H1 (cell line): ENCODE measurements at regions not wholly inside any gene's neighbourhood (a gene's known extent, or its start where the extent isn't known, plus 50 kb on each side); places are given as distances from the start of the nearest gene placed in this dataset.

Source experiments
- BRCA1 ChIP-seq: IDR thresholded peaks from 2 replicates; pipeline ENCODE4 v1.6.1; 2012; ENCODE audit warnings: low read depth, low read length, improper control_type of control experiment
- HDAC2 ChIP-seq, 2 experiments: fragments of 300-600 bp in 1 of 2; sonication (generic) in 1 of 2; IDR thresholded peaks; 2 replicates each; pipeline ENCODE4 v1.6.1; 2011 to 2012; ENCODE audit warnings: low read depth in 2 of 2, low read length in 2 of 2, mild to moderate bottlenecking in 2 of 2, moderate library complexity in 2 of 2, borderline replicate concordance in 1 of 2, inconsistent platforms in 1 of 2
- KDM5A ChIP-seq: fragments of 200-600 bp; IDR thresholded peaks from 2 replicates; pipeline ENCODE4 v1.7.1; 2012; ENCODE audit warnings: mild to moderate bottlenecking, low read length, inconsistent platforms, mixed read lengths
- POU5F1 ChIP-seq: IDR thresholded peaks from 2 replicates; pipeline ENCODE4 v1.6.1; 2011; ENCODE audit warnings: low read depth, mild to moderate bottlenecking, low read length, moderate library complexity
- TF ChIP-seq, protein P1 (sequence below): IDR thresholded peaks from 2 replicates; pipeline ENCODE4 v1.6.1; 2011; ENCODE audit warnings: low read length, improper control_type of control experiment
- TF ChIP-seq, protein P2 (sequence below): IDR thresholded peaks from 2 replicates; pipeline ENCODE4 v1.6.1; 2012; ENCODE audit warnings: inconsistent platforms

DNA sequence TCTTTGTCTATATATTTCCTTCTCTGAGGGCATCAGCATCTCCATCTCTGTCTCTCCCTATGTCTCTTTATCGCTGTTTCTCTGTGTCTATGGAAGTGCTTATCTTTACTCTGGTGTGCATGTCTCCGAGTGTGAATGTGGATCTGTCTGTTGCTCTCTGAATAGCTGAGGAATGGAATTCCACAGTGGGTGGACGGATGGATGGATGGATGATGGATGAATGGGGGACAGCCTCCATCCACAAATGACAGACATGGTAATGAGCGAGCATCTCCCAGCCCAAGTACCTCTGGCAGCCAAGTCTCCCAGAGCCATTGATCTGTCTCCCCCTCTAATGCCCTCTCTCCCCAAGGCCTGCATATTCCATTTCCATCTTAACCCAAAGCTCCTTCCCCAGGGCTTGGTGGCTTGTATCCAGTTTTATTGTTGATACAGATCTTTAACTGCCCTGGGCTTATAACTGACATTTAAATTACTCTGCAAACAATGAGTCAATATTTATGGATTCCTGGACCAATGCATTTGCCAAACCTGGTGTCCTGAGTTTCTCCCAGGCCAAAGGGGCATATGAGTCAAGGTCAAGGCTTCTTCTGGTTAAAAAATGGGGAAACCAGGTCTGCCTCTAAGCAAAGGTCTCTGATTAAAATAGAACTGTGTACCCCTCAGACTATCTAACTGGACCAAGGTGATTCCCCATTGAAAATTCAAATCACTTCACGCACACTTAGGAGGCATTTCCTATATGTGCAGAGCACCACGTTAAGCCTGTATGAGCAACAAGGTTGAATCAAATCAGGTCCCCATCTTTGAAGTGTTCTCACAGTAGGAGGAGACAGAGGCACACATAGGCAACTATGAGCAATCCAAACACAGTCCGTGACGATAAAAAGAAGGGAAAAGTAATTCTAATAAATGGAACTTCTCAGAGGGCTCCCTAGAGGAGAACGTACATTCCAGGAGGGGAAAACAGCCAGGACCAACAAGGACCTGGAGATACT, 109.9 kb downstream of the TLE3 start (continued):
- TF ChIP-seq, protein P1, sequence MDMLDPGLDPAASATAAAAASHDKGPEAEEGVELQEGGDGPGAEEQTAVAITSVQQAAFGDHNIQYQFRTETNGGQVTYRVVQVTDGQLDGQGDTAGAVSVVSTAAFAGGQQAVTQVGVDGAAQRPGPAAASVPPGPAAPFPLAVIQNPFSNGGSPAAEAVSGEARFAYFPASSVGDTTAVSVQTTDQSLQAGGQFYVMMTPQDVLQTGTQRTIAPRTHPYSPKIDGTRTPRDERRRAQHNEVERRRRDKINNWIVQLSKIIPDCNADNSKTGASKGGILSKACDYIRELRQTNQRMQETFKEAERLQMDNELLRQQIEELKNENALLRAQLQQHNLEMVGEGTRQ = no peak
- no peak for TF ChIP-seq POU5F1
- no peak for TF ChIP-seq BRCA1
- TF ChIP-seq KDM5A = no peak
- no peak for TF ChIP-seq HDAC2 (IDR thresholded peaks at IDR 0.05; ENCODE audit: borderline replicate concordance in 1 of 2, low read depth in 2 of 2, low read length in 2 of 2)
- TF ChIP-seq, protein P2, sequence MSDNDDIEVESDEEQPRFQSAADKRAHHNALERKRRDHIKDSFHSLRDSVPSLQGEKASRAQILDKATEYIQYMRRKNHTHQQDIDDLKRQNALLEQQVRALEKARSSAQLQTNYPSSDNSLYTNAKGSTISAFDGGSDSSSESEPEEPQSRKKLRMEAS = no peak
